Chondrocyte (in vitro differentiated cells): ENCODE measurements at regions not wholly inside any gene's neighbourhood (a gene's known extent, or its start where the extent isn't known, plus 50 kb on each side); places are given as distances from the start of the nearest gene placed in this dataset.

Experiments used
- DNase-seq: peaks from one replicate; pipeline ENCODE4 v3.0.0; 2021; ENCODE audit warnings: mixed read lengths, low spot score
- H3K27ac Mint-ChIP-seq: one replicate; pipeline ENCODE4 v1.8.0; 2021; ENCODE audit warnings: mild to moderate bottlenecking, moderate library complexity, mixed read lengths; ENCODE audit not compliant: unreplicated experiment
- H3K27me3 Mint-ChIP-seq: 2 replicates; pipeline ENCODE4 v1.8.0; 2021; ENCODE audit warnings: low read depth, mixed read lengths
- H3K36me3 Mint-ChIP-seq: 2 replicates; pipeline ENCODE4 v1.8.0; 2021; ENCODE audit warnings: low read depth, mixed read lengths
- H3K4me1 Mint-ChIP-seq: 2 replicates; pipeline ENCODE4 v1.8.0; 2021; ENCODE audit warnings: low read depth, mild to moderate bottlenecking, mixed read lengths
- H3K4me3 Mint-ChIP-seq: one replicate; pipeline ENCODE4 v1.8.0; 2021; ENCODE audit warnings: mild to moderate bottlenecking, moderate library complexity, mixed read lengths; ENCODE audit not compliant: unreplicated experiment
- H3K9me3 Mint-ChIP-seq: 2 replicates; pipeline ENCODE4 v1.8.0; 2021; ENCODE audit warnings: low read depth, mixed read lengths
- CTCF ChIP-seq: fragments of 200-600 bp; sonication (generic); IDR thresholded peaks from 2 replicates; pipeline ENCODE4 v1.5.0; 2021; ENCODE audit warnings: antibody characterized with exemption, mild to moderate bottlenecking, moderate library complexity

DNA sequence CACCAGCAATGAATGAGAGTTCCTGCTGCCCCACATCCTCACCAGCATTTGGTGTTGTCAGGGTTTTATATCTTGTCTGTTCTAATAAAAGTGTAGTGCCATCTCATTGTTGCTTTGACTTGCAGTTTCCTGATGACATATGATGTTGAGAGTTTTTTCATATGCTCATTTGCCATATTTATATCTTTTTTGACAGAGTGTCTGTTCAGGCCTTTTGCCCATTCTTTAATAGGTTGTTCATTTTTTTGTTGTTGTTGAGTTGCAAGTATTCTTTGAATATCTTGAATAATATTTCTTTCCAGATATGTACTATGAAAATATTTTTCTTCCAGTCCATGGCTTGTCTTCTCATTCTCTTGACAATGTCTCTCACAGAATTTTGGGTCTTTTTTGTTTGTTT lies 111.7 kb upstream of the KCNJ15 start:
- H3K4me1 Mint-ChIP-seq: peaks cover 5% of the 10 kb centered on the region
- H3K9me3 Mint-ChIP-seq: peaks cover 18% of the 10 kb centered on the region
- no peak overlapping the region for H3K4me3 Mint-ChIP-seq
- H3K27ac Mint-ChIP-seq: no peak overlapping the region
- no peaks in the 10 kb centered on the region for H3K27me3 Mint-ChIP-seq
- H3K36me3 Mint-ChIP-seq: peaks cover 4% of the 10 kb centered on the region
- no peak for DNase-seq
- TF ChIP-seq CTCF: no peak

DNA sequence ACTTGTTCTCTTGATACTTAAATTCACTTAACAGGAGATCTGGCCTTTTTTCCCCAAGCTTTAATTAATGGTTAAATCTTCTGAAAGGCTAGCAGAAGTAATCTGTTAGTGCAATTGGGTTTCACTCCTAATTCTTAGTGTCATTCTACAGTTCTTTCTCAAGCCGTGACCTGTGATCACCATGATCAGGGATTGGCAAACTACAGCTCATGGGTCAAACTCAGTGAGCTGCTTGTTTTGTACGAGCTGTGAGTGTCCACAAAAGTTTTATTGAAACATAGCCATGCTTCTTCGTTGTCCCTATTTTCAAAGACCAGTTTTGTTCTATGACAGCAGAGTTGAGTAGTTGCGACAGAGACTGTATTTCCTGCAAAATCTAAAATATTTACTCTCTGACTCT lies 109.4 kb upstream of the KCNJ15 start:
- no peak for DNase-seq
- peaks cover 14% of the 10 kb centered on the region for H3K9me3 Mint-ChIP-seq
- no peak for TF ChIP-seq CTCF
- peaks cover 4% of the 10 kb centered on the region for H3K36me3 Mint-ChIP-seq
- no peak overlapping the region for H3K4me3 Mint-ChIP-seq
- peaks cover 3% of the 10 kb centered on the region for H3K27me3 Mint-ChIP-seq
- no peaks in the 10 kb centered on the region for H3K4me1 Mint-ChIP-seq
- H3K27ac Mint-ChIP-seq: no peak overlapping the region

DNA sequence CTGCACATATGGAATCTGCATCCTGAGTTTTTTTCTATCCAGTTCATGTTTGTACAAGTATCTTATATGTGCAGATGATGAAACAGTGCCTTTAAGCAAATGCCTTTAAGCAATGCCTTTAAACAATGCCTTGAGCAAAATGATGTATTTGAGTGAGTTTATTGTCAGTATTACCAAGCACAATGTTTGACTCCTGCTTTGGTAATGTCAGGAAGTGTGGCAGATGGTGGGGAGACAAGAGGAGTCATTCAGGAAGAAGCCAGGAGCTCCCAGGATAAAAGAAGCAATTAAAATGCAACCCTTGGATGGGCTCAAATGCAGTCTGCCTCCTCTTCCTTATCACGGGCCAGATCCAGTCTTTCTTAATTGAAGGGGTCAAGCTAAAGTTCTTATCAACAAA lies 108.7 kb upstream of the KCNJ15 start:
- no peaks in the 10 kb centered on the region for H3K4me1 Mint-ChIP-seq
- peaks cover 4% of the 10 kb centered on the region for H3K36me3 Mint-ChIP-seq

GRCh38 chr21:38151021-38151645 lies 105.7 kb upstream of the KCNJ15 start:
- no peak for DNase-seq
- Mint-ChIP-seq H3K27ac (no peak overlapping the region), H3K9me3 (no peaks in the 10 kb centered on the region), H3K4me3 (no peak overlapping the region), H3K4me1 (no peaks in the 10 kb centered on the region), H3K27me3 (peaks cover 9% of the 10 kb centered on the region), H3K36me3 (no peaks in the 10 kb centered on the region)
- TF ChIP-seq CTCF: no peak

More for the DNA sequence above, 108.7 kb upstream of the KCNJ15 start:
- peaks cover 3% of the 10 kb centered on the region for H3K27me3 Mint-ChIP-seq
- H3K27ac Mint-ChIP-seq: no peak overlapping the region
- peaks cover 14% of the 10 kb centered on the region for H3K9me3 Mint-ChIP-seq
- no peak for DNase-seq
- no peak overlapping the region for H3K4me3 Mint-ChIP-seq
- no peak for TF ChIP-seq CTCF

DNA sequence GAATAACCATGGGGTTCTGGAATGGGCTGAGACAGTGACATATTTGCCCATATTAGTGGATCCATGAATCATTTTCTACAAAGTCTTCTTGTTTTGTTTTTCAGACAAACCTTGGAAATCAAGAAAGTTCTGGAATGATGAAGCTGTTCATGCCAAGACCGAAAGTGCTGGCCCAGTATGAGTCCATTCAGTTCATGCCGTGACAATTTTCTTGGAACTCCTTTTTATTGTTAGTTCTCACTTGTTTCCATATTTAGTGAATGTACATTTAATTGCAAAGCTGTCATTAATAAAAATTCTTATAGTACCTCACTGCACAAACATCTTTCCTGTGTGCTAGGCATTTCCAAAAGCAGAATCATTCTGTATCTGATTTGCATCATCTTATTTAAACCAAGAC lies 100.6 kb upstream of the KCNJ15 start:
- H3K4me1 Mint-ChIP-seq: peaks cover 10% of the 10 kb centered on the region
- no peak overlapping the region for H3K27ac Mint-ChIP-seq
- no peaks in the 10 kb centered on the region for H3K36me3 Mint-ChIP-seq
- no peak for DNase-seq
- no peak for TF ChIP-seq CTCF
- H3K27me3 Mint-ChIP-seq: peaks cover 8% of the 10 kb centered on the region
- no peak overlapping the region for H3K4me3 Mint-ChIP-seq
- H3K9me3 Mint-ChIP-seq: no peaks in the 10 kb centered on the region
